OCI-LY3 (cell line): ENCODE measurements at regions not wholly inside any gene's neighbourhood (a gene's known extent, or its start where the extent isn't known, plus 50 kb on each side); places are given as distances from the start of the nearest gene placed in this dataset.

ENCODE experiments used
- EZH2phosphoT487 ChIP-seq: fragments of 200-600 bp; shearing (Covaris generic); IDR thresholded peaks from 2 replicates; pipeline ENCODE4 v1.6.1; 2018; ENCODE audit warnings: antibody characterized with exemption, mixed run types, low read depth
- TF ChIP-seq, protein P1 (sequence below): fragments of 200-600, 300-600 bp; sonication (generic); IDR thresholded peaks from 2 replicates; pipeline ENCODE4 v1.5.1; 2014; ENCODE audit warnings: antibody characterized with exemption, low read length, low read depth

DNA sequence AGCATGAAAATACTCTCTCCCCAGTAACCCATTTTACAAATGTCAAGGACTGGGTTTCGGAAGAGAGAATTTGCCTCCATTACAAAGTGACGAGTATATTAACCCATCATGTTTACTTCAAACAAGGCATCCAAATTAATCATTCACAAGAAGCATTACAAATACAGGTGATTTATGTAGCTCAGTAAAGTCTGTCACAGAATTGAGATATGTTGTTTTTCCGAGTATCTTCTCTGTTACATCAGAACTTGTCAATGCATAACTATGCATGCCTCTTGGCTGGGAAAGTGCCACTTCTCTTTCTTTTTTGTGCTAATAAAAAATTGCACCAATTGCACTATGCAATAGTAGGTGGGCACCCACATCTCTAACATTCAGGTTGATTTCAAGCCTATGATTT is 158.2 kb downstream of the AREG start:
- TF ChIP-seq, protein P1, sequence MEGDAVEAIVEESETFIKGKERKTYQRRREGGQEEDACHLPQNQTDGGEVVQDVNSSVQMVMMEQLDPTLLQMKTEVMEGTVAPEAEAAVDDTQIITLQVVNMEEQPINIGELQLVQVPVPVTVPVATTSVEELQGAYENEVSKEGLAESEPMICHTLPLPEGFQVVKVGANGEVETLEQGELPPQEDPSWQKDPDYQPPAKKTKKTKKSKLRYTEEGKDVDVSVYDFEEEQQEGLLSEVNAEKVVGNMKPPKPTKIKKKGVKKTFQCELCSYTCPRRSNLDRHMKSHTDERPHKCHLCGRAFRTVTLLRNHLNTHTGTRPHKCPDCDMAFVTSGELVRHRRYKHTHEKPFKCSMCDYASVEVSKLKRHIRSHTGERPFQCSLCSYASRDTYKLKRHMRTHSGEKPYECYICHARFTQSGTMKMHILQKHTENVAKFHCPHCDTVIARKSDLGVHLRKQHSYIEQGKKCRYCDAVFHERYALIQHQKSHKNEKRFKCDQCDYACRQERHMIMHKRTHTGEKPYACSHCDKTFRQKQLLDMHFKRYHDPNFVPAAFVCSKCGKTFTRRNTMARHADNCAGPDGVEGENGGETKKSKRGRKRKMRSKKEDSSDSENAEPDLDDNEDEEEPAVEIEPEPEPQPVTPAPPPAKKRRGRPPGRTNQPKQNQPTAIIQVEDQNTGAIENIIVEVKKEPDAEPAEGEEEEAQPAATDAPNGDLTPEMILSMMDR = no peak
- no peak for TF ChIP-seq EZH2phosphoT487
